IMR-90 (cell line): ENCODE measurements at regions not wholly inside any gene's neighbourhood (a gene's known extent, or its start where the extent isn't known, plus 50 kb on each side); places are given as distances from the start of the nearest gene placed in this dataset.

Experiments
- BHLHE40 ChIP-seq: fragments of 150-350 bp; IDR thresholded peaks from 2 replicates; pipeline ENCODE4 v1.6.1; 2016; ENCODE audit warnings: mild to moderate bottlenecking, low read depth, low read length
- CEBPB ChIP-seq: IDR thresholded peaks from 2 replicates; pipeline ENCODE4 v1.6.1; 2012; ENCODE audit warnings: low read depth, low read length, improper control_type of control experiment
- CTCF ChIP-seq: conservative IDR thresholded peaks from 2 replicates; pipeline ENCODE4 v1.5.1; 2012; ENCODE audit warnings: mild to moderate bottlenecking, low read depth, low read length, improper control_type of control experiment
- FOS ChIP-seq: fragments of 150-350 bp; IDR thresholded peaks from 2 replicates; pipeline ENCODE4 v1.6.1; 2016; ENCODE audit warnings: low read depth, low read length
- MAZ ChIP-seq: IDR thresholded peaks from 2 replicates; pipeline ENCODE4 v1.6.1; 2012; ENCODE audit warnings: low read depth, mild to moderate bottlenecking, low read length, improper control_type of control experiment, moderate library complexity, borderline replicate concordance
- MXI1 ChIP-seq: IDR thresholded peaks from 2 replicates; pipeline ENCODE4 v1.6.1; 2012; ENCODE audit warnings: low read depth, mild to moderate bottlenecking, low read length, moderate library complexity, borderline replicate concordance
- NFE2L2 ChIP-seq: fragments of 150-350 bp; IDR thresholded peaks from 2 replicates; pipeline ENCODE4 v1.6.1; 2016; ENCODE audit warnings: low read depth, mild to moderate bottlenecking, low read length
- POLR2A ChIP-seq: IDR thresholded peaks from 2 replicates; pipeline ENCODE4 v1.6.1; 2012; ENCODE audit warnings: mild to moderate bottlenecking, low read depth, low read length
- RAD21 ChIP-seq: IDR thresholded peaks from 2 replicates; pipeline ENCODE4 v1.6.1; 2012; ENCODE audit warnings: low read length, improper control_type of control experiment
- RCOR1 ChIP-seq: IDR thresholded peaks from 2 replicates; pipeline ENCODE4 v1.6.1; 2012; ENCODE audit warnings: mild to moderate bottlenecking, low read length, improper control_type of control experiment; ENCODE audit not compliant: insufficient replicate concordance
- RFX5 ChIP-seq: IDR thresholded peaks from 2 replicates; pipeline ENCODE4 v1.8.0; 2012; ENCODE audit warnings: low read depth, mild to moderate bottlenecking, low read length, moderate library complexity
- SMC3 ChIP-seq: fragments of 150-350 bp; IDR thresholded peaks from 2 replicates; pipeline ENCODE4 v1.6.1; 2016; ENCODE audit warnings: low read depth, mild to moderate bottlenecking, antibody characterized with exemption, low read length, moderate library complexity
- USF2 ChIP-seq: fragments of 150-350 bp; IDR thresholded peaks from 2 replicates; pipeline ENCODE4 v1.6.1; 2017; ENCODE audit warnings: mild to moderate bottlenecking, antibody characterized with exemption, low read length, low read depth

- TF ChIP-seq CTCF (no peak), POLR2A (no peak), RFX5 (no peak), FOS (no peak), RCOR1 (no peak), CEBPB (no peak), USF2 (no peak), RAD21 (no peak), MXI1 (no peak), SMC3 (no peak), MAZ (no peak), NFE2L2 (no peak), BHLHE40 (no peak)
Measured at GRCh38 chr3:154953538-154953937, 126.6 kb upstream of the MME start.
